Right atrium auricular region (tissue), 2 donors: ENCODE measurements at regions not wholly inside any gene's neighbourhood (a gene's known extent, or its start where the extent isn't known, plus 50 kb on each side); places are given as distances from the start of the nearest gene placed in this dataset.

Source experiments
- DNase-seq: peaks from one replicate; pipeline ENCODE4 v3.0.0-alpha.2; 2019; ENCODE audit warnings: low spot score
- H3K27ac ChIP-seq, 2 donors: fragments of 200-600 bp; sonication (generic); 1 replicate in 1 of 2; 2 replicates in 1 of 2; pipeline ENCODE4 v1.5.1; 2016 to 2019
- H3K27me3 ChIP-seq, 2 donors: fragments of 200-600 bp; sonication (generic); one replicate each; pipeline versions ENCODE4 v1.5.1 to v1.6.0; 2017 to 2019
- H3K36me3 ChIP-seq: fragments of 200-600 bp; sonication (generic); one replicate; pipeline ENCODE4 v1.5.1; 2016
- H3K4me1 ChIP-seq, 2 donors: fragments of 200-600 bp; sonication (generic); one replicate each; pipeline versions ENCODE4 v1.5.1 to v1.6.0; 2017 to 2019
- H3K4me3 ChIP-seq, 2 donors: fragments of 200-600 bp; sonication (generic); 1 replicate in 1 of 2; 2 replicates in 1 of 2; pipeline ENCODE4 v1.5.1; 2017 to 2019; ENCODE audit warnings: mild to moderate bottlenecking in 1 of 2, moderate library complexity in 1 of 2
- H3K9me3 ChIP-seq, 2 donors: fragments of 200-600 bp; sonication (generic); one replicate each; pipeline ENCODE4 v1.5.1; 2019
- TF ChIP-seq, protein P1 (sequence below), 2 donors: fragments of 200-600 bp; sonication (generic); IDR thresholded peaks; one replicate each; pipeline ENCODE4 v1.5.1; 2019; ENCODE audit warnings: antibody characterized with exemption in 2 of 2

- H3K36me3 ChIP-seq, result no peaks in the 10 kb centered on the region
- DNase-seq, result no peak
- TF ChIP-seq, protein P1, sequence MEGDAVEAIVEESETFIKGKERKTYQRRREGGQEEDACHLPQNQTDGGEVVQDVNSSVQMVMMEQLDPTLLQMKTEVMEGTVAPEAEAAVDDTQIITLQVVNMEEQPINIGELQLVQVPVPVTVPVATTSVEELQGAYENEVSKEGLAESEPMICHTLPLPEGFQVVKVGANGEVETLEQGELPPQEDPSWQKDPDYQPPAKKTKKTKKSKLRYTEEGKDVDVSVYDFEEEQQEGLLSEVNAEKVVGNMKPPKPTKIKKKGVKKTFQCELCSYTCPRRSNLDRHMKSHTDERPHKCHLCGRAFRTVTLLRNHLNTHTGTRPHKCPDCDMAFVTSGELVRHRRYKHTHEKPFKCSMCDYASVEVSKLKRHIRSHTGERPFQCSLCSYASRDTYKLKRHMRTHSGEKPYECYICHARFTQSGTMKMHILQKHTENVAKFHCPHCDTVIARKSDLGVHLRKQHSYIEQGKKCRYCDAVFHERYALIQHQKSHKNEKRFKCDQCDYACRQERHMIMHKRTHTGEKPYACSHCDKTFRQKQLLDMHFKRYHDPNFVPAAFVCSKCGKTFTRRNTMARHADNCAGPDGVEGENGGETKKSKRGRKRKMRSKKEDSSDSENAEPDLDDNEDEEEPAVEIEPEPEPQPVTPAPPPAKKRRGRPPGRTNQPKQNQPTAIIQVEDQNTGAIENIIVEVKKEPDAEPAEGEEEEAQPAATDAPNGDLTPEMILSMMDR (IDR thresholded peaks at IDR 0.05), result no peak
- no peak overlapping the region for H3K27ac ChIP-seq
- peaks cover 0 to 10% of the 10 kb centered on the region in 2 donors for H3K9me3 ChIP-seq
- no peak overlapping the region for H3K4me3 ChIP-seq
- no peaks in the 10 kb centered on the region for H3K4me1 ChIP-seq
- no peaks in the 10 kb centered on the region for H3K27me3 ChIP-seq
Observed at GRCh38 chr11:15534266-15534665, 419.5 kb downstream of the INSC start.

DNA sequence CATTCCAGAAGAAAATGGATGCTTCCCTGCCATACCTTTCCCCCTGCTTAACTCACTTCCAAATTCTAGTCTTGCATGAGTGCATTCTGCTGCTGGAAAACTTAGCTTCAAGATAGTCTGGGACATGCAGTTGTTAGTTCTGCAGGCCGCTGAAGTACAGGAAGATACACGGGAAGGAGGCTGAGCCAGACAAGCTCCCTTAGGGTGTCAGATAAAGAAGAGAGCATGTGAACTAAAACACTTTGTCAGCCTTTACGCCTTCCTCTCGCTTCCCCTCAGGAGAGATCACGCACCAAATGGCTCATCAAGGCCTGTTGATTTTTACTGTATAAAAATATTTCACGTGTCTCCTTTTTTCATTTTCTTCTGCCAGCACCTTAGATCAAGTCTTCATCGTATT lies 420.7 kb downstream of the INSC start:
- H3K9me3 ChIP-seq, result peaks cover 0 to 10% of the 10 kb centered on the region in 2 donors
- H3K27me3 ChIP-seq, result no peaks in the 10 kb centered on the region
- no peaks in the 10 kb centered on the region for H3K4me1 ChIP-seq
- no peak for DNase-seq
- H3K4me3 ChIP-seq, result no peak overlapping the region
- H3K27ac ChIP-seq, result no peak overlapping the region
- H3K36me3 ChIP-seq, result no peaks in the 10 kb centered on the region
- TF ChIP-seq, protein P1 (IDR thresholded peaks at IDR 0.05), result no peak

DNA sequence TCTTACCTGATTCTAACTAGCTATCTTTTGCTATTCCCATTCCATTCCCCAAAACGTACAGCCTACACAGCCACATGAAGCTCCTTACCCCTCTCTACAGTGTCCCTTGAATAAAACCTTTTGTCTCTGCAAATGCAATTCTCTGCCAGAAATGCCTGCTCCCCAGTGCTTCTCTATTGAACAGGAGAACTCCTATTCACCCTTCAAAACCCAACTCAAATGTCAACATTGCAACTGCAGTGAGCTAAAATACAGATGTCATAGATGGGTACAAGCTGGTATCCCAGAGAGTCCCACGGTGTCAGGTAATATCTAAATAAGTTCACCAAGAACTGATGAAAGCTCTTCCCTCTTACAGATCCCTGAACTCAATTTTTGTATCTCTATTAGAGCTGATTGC lies 421.7 kb downstream of the INSC start:
- H3K27me3 ChIP-seq, result no peaks in the 10 kb centered on the region
- no peak overlapping the region for H3K27ac ChIP-seq
- H3K4me1 ChIP-seq, result no peaks in the 10 kb centered on the region
- no peak overlapping the region for H3K4me3 ChIP-seq
- H3K36me3 ChIP-seq, result no peaks in the 10 kb centered on the region
- DNase-seq, result no peak
- H3K9me3 ChIP-seq, result peaks cover 0 to 10% of the 10 kb centered on the region in 2 donors
- TF ChIP-seq, protein P1 (IDR thresholded peaks at IDR 0.05), result no peak

- Histone ChIP-seq H3K4me3 (no peak overlapping the region), H3K27ac (no peak overlapping the region), H3K9me3 (no peaks in the 10 kb centered on the region), H3K4me1 (no peaks in the 10 kb centered on the region), H3K27me3 (no peaks in the 10 kb centered on the region), H3K36me3 (no peaks in the 10 kb centered on the region)
- TF ChIP-seq, protein P1 (IDR thresholded peaks at IDR 0.05), result no peak
- DNase-seq, result no peak
Observed at GRCh38 chr11:15539645-15540044, 424.9 kb downstream of the INSC start.

DNA sequence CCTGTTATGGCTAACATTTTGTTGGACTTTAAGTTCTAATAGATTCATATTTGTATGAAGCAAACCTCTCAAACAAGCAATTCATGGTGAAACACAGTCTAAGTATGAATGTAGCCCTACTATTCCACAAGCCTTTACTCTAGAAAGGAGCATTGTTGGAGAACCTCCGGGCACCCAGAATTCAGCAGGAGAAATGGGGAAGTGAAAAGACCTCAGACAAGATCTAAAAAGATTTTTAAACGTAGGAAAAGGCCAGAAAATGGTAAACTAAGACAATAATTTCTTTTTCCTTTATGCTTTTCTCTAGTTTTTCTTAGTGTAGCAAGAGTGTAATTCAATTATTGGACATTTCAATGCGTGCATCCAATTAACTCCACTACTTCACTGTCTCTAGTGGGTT lies 426.4 kb downstream of the INSC start:
- no peaks in the 10 kb centered on the region for H3K27me3 ChIP-seq
- no peaks in the 10 kb centered on the region for H3K36me3 ChIP-seq
- TF ChIP-seq, protein P1 (IDR thresholded peaks at IDR 0.05), result no peak
- H3K9me3 ChIP-seq, result no peaks in the 10 kb centered on the region
- no peak for DNase-seq
- no peaks in the 10 kb centered on the region for H3K4me1 ChIP-seq
- H3K27ac ChIP-seq, result no peak overlapping the region
- H3K4me3 ChIP-seq, result no peak overlapping the region

DNA sequence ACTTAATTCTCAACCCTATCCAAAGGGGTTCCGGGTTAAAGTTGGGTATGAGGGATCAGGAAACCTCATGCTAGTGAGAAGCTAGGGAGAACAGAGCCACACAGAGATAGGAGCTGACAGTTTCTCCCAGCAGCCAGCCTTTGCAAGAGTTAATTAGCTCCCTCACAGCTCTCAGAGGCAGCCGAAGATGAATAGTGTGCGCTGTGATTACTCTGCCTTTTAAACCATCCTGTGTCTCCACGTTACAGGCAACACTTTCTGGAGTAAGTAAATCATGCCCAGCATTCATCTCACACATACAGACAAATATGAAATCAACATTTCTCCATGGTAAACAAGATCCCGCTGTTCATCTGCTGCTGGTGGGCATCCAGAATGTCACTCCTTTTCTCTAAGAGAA lies 429.6 kb downstream of the INSC start:
- Histone ChIP-seq H3K9me3 (no peaks in the 10 kb centered on the region), H3K27ac (no peak overlapping the region), H3K36me3 (no peaks in the 10 kb centered on the region), H3K4me3 (no peak overlapping the region), H3K27me3 (no peaks in the 10 kb centered on the region), H3K4me1 (no peaks in the 10 kb centered on the region)
- TF ChIP-seq, protein P1 (IDR thresholded peaks at IDR 0.05), result no peak
- DNase-seq, result no peak
